Endodermal cell (in vitro differentiated cells): ENCODE measurements at regions not wholly inside any gene's neighbourhood (a gene's known extent, or its start where the extent isn't known, plus 50 kb on each side); places are given as distances from the start of the nearest gene placed in this dataset.

Source experiments
- DNase-seq: peaks from one replicate; pipeline ENCODE4 v3.0.0-alpha.2; 2017
- H3K27ac ChIP-seq: 2 replicates; pipeline ENCODE4 v1.5.1; 2013; ENCODE audit warnings: mild to moderate bottlenecking, low read depth, low read length, moderate library complexity
- H3K27me3 ChIP-seq: 2 replicates; pipeline ENCODE4 v1.6.1; 2013; ENCODE audit warnings: mild to moderate bottlenecking, low read length, moderate library complexity; ENCODE audit not compliant: insufficient read depth, control insufficient read depth, poor library complexity, severe bottlenecking
- H3K36me3 ChIP-seq: 2 replicates; pipeline ENCODE4 v1.7.0; 2013; ENCODE audit warnings: mild to moderate bottlenecking, low read length, moderate library complexity; ENCODE audit not compliant: control insufficient read depth, insufficient read depth
- H3K4me1 ChIP-seq: one replicate; pipeline ENCODE4 v1.7.0; 2013; ENCODE audit warnings: low read length; ENCODE audit not compliant: control insufficient read depth, insufficient read depth
- H3K4me3 ChIP-seq: 2 replicates; pipeline ENCODE4 v1.5.1; 2013; ENCODE audit warnings: mild to moderate bottlenecking, low read length, moderate library complexity
- H3K9ac ChIP-seq: 2 replicates; pipeline ENCODE4 v1.6.1; 2013; ENCODE audit warnings: mild to moderate bottlenecking, low read length, moderate library complexity; ENCODE audit not compliant: poor library complexity, severe bottlenecking; ENCODE audit errors: extremely low read depth
- H3K9me3 ChIP-seq: 2 replicates; pipeline ENCODE4 v1.6.1; 2013; ENCODE audit warnings: mild to moderate bottlenecking, low read length, moderate library complexity; ENCODE audit not compliant: control insufficient read depth
- H3K27ac Mint-ChIP-seq: 2 replicates; pipeline ENCODE4 v1.8.0; 2020; ENCODE audit warnings: mixed read lengths
- H3K27me3 Mint-ChIP-seq: 2 replicates; pipeline ENCODE4 v1.8.0; 2021; ENCODE audit warnings: mild to moderate bottlenecking, mixed read lengths; ENCODE audit not compliant: insufficient read depth
- H3K36me3 Mint-ChIP-seq: 2 replicates; pipeline ENCODE4 v1.8.0; 2020; ENCODE audit warnings: low read depth, mixed read lengths
- H3K4me1 Mint-ChIP-seq: 2 replicates; pipeline ENCODE4 v1.8.0; 2020; ENCODE audit warnings: mixed read lengths
- H3K4me3 Mint-ChIP-seq: 2 replicates; pipeline ENCODE4 v1.8.0; 2020; ENCODE audit warnings: mild to moderate bottlenecking, moderate library complexity, mixed read lengths
- H3K9me3 Mint-ChIP-seq: 2 replicates; pipeline ENCODE4 v1.8.0; 2020; ENCODE audit warnings: mild to moderate bottlenecking, mixed read lengths
- CTCF ChIP-seq: fragments of 200-600 bp; sonication (generic); conservative IDR thresholded peaks from 2 replicates; pipeline ENCODE4 v1.5.0; 2021; ENCODE audit warnings: antibody characterized with exemption, mild to moderate bottlenecking
- WGBS, 2 experiments: methylation state at CpG; one replicate each; pipeline versions ENCODE4 v1.1.5 to v1.1.7; 2013; ENCODE audit warnings: missing lambda C conversion rate in 2 of 2, mixed read lengths in 1 of 2; ENCODE audit not compliant: insufficient coverage in 1 of 2, insufficient read length in 1 of 2; 5-methylcytosine and 5-hydroxymethylcytosine counted together

- 93 to 96% methylated on average over 2 to 5 of the region's 5 CpGs for WGBS, 2 experiments
- Mint-ChIP-seq H3K27ac (no peak overlapping the region), H3K4me1 (peaks cover 48% of the 10 kb centered on the region)
These were observed 58.3 kb upstream of the RASGRP1 start for GRCh38 chr15:38622908-38623307.

GRCh38 chr15:38623744-38624143 lies 59.1 kb upstream of the RASGRP1 start:
- WGBS, 2 experiments: 84 to 86% methylated on average over 3 to 5 of the region's 5 CpGs
- no peak overlapping the region for H3K27ac ChIP-seq
- Mint-ChIP-seq H3K36me3 (no peaks in the 10 kb centered on the region), H3K9me3 (no peaks in the 10 kb centered on the region), H3K27me3 (peaks cover 5% of the 10 kb centered on the region), H3K4me3 (no peak overlapping the region), H3K27ac (no peak overlapping the region), H3K4me1 (peaks cover 46% of the 10 kb centered on the region)
- no peak overlapping the region for H3K9ac ChIP-seq
- peaks cover 13% of the 10 kb centered on the region for H3K4me1 ChIP-seq
- TF ChIP-seq CTCF: no peak
- H3K36me3 ChIP-seq: no peaks in the 10 kb centered on the region
- DNase-seq: no peak
- no peaks in the 10 kb centered on the region for H3K9me3 ChIP-seq
- H3K27me3 ChIP-seq: no peaks in the 10 kb centered on the region
- H3K4me3 ChIP-seq: no peak overlapping the region

More at GRCh38 chr15:38622908-38623307, 58.3 kb upstream of the RASGRP1 start:
- H3K4me3 ChIP-seq: no peak overlapping the region
- H3K36me3 Mint-ChIP-seq: no peaks in the 10 kb centered on the region
- no peak for DNase-seq
- no peaks in the 10 kb centered on the region for H3K27me3 ChIP-seq
- no peak overlapping the region for H3K9ac ChIP-seq
- no peak for TF ChIP-seq CTCF
- no peaks in the 10 kb centered on the region for H3K9me3 ChIP-seq
- peaks cover 13% of the 10 kb centered on the region for H3K4me1 ChIP-seq
- no peaks in the 10 kb centered on the region for H3K9me3 Mint-ChIP-seq
- H3K27me3 Mint-ChIP-seq: peaks cover 5% of the 10 kb centered on the region
- no peak overlapping the region for H3K27ac ChIP-seq
- H3K4me3 Mint-ChIP-seq: no peak overlapping the region
- no peaks in the 10 kb centered on the region for H3K36me3 ChIP-seq

- peaks cover 6% of the 10 kb centered on the region for H3K27me3 Mint-ChIP-seq
- peak; percentile 51 for TF ChIP-seq CTCF
- H3K27ac Mint-ChIP-seq: no peak overlapping the region
- H3K9me3 ChIP-seq: no peaks in the 10 kb centered on the region
- H3K36me3 ChIP-seq: no peaks in the 10 kb centered on the region
- H3K4me3 Mint-ChIP-seq: no peak overlapping the region
- H3K4me3 ChIP-seq: no peak overlapping the region
- H3K36me3 Mint-ChIP-seq: no peaks in the 10 kb centered on the region
- H3K9ac ChIP-seq: no peak overlapping the region
- peaks cover 13% of the 10 kb centered on the region for H3K4me1 ChIP-seq
- no peak for DNase-seq
- WGBS, 2 experiments: 92 to 93% methylated on average over 3 to 8 of the region's 8 CpGs
- H3K4me1 Mint-ChIP-seq: peaks cover 42% of the 10 kb centered on the region
- no peak overlapping the region for H3K27ac ChIP-seq
- no peaks in the 10 kb centered on the region for H3K9me3 Mint-ChIP-seq
- no peaks in the 10 kb centered on the region for H3K27me3 ChIP-seq
These were observed 59.9 kb upstream of the RASGRP1 start for GRCh38 chr15:38624244-38625205.
